Right atrium auricular region (tissue), 2 donors: ENCODE measurements at regions not wholly inside any gene's neighbourhood (a gene's known extent, or its start where the extent isn't known, plus 50 kb on each side); places are given as distances from the start of the nearest gene placed in this dataset.
"Not testable (repeated sequence)": the region's sequence is repeated elsewhere in the genome, so short reads cannot be mapped to it uniquely, and the experiment has no call there.

ENCODE experiments used
- DNase-seq: peaks from one replicate; pipeline ENCODE4 v3.0.0-alpha.2; 2019; ENCODE audit warnings: low spot score
- H3K27ac ChIP-seq, 2 donors: fragments of 200-600 bp; sonication (generic); 1 replicate in 1 of 2; 2 replicates in 1 of 2; pipeline ENCODE4 v1.5.1; 2016 to 2019
- H3K27me3 ChIP-seq, 2 donors: fragments of 200-600 bp; sonication (generic); one replicate each; pipeline versions ENCODE4 v1.5.1 to v1.6.0; 2017 to 2019
- H3K36me3 ChIP-seq: fragments of 200-600 bp; sonication (generic); one replicate; pipeline ENCODE4 v1.5.1; 2016
- H3K4me1 ChIP-seq, 2 donors: fragments of 200-600 bp; sonication (generic); one replicate each; pipeline versions ENCODE4 v1.5.1 to v1.6.0; 2017 to 2019
- H3K4me3 ChIP-seq, 2 donors: fragments of 200-600 bp; sonication (generic); 1 replicate in 1 of 2; 2 replicates in 1 of 2; pipeline ENCODE4 v1.5.1; 2017 to 2019; ENCODE audit warnings: mild to moderate bottlenecking in 1 of 2, moderate library complexity in 1 of 2
- H3K9me3 ChIP-seq, 2 donors: fragments of 200-600 bp; sonication (generic); one replicate each; pipeline ENCODE4 v1.5.1; 2019
- microRNA-seq, 2 donors: library from miRNA; unstranded; fragments of <30 nt; microRNA quantifications; one replicate each; pipeline ENCODE4, GENCODE V29; 2016 to 2017; ENCODE audit warnings: borderline number of aligned reads in 2 of 2, borderline replicate concordance in 1 of 2

- not testable (repeated sequence) for H3K27me3 ChIP-seq, H3K27ac ChIP-seq, DNase-seq, H3K4me1 ChIP-seq, H3K36me3 ChIP-seq, H3K9me3 ChIP-seq
- H3K4me3 ChIP-seq = peak overlapping the region in 1 of 2 donors; percentile 31
Measured at GRCh38 chr15:23225756-23226729, 89.4 kb upstream of the GOLGA6L1 start.

- not testable (repeated sequence) for DNase-seq, H3K9me3 ChIP-seq, H3K36me3 ChIP-seq, H3K4me1 ChIP-seq, H3K27me3 ChIP-seq, H3K27ac ChIP-seq, H3K4me3 ChIP-seq
Measured at GRCh38 chr15:23209452-23209851, 72.8 kb upstream of the GOLGA6L1 start.

- not testable (repeated sequence) for DNase-seq, H3K4me1 ChIP-seq, H3K4me3 ChIP-seq, H3K27ac ChIP-seq, H3K27me3 ChIP-seq, H3K36me3 ChIP-seq, H3K9me3 ChIP-seq
Measured at GRCh38 chr15:23199811-23200465, 63.3 kb upstream of the GOLGA6L1 start.

GRCh38 chr15:23198375-23198774 lies 61.8 kb upstream of the GOLGA6L1 start:
- not testable (repeated sequence) for H3K4me3 ChIP-seq, H3K9me3 ChIP-seq, H3K27me3 ChIP-seq, H3K27ac ChIP-seq, H3K4me1 ChIP-seq, DNase-seq, H3K36me3 ChIP-seq

GRCh38 chr15:23192313-23192712 lies 55.7 kb upstream of the GOLGA6L1 start:
- H3K36me3 ChIP-seq, H3K4me3 ChIP-seq, H3K27ac ChIP-seq, H3K9me3 ChIP-seq, H3K27me3 ChIP-seq, H3K4me1 ChIP-seq, DNase-seq: not testable (repeated sequence)

Small RNA genes lying in the stretch of these regions (microRNA-seq; reads per million reads assigned to microRNA genes)
- gene MIR4509-1 = 0 reads per million in 2 donors
